Activated CD8-positive, alpha-beta memory T cell treated with anti-CD3 and anti-CD28 coated beads, Interleukin-2, amount 50 U/mL, for 4 hours (primary cell): ENCODE measurements at regions not wholly inside any gene's neighbourhood (a gene's known extent, or its start where the extent isn't known, plus 50 kb on each side); places are given as distances from the start of the nearest gene placed in this dataset.

Experiments used
- DNase-seq: peaks from one replicate; pipeline ENCODE4 v3.0.0-alpha.2; 2020

- no peak for DNase-seq
These were observed 529.4 kb upstream of the CXADR start for GRCh38 chr21:16983420-16983819.

DNA sequence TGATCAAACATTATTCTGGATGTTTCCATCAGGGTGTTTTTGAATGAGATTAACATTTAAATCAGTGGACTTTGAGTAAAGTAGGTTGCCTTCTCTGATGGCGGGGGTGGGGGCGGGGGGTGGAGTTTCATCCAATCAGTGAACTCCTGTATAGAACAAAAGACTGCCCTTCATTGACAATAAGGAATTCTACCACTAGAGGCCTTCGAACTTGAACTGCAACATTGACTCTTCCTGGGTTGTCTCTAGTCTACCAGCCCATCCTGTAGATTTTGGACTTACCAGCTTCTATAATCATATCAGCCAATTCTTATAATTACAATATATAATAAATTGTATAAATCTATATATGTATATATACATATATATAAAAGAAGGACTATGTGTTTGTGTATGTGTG lies 520.4 kb upstream of the CXADR start:
- no peak for DNase-seq

GRCh38 chr21:16993416-16994038 lies 519.3 kb upstream of the CXADR start:
- DNase-seq: no peak

- DNase-seq: no peak
These were observed 510.1 kb upstream of the CXADR start for GRCh38 chr21:17002594-17003257.

- DNase-seq: no peak
These were observed 509.6 kb upstream of the CXADR start for GRCh38 chr21:17003258-17003615.

GRCh38 chr21:17003763-17004373 lies 509.0 kb upstream of the CXADR start:
- DNase-seq: no peak

DNA sequence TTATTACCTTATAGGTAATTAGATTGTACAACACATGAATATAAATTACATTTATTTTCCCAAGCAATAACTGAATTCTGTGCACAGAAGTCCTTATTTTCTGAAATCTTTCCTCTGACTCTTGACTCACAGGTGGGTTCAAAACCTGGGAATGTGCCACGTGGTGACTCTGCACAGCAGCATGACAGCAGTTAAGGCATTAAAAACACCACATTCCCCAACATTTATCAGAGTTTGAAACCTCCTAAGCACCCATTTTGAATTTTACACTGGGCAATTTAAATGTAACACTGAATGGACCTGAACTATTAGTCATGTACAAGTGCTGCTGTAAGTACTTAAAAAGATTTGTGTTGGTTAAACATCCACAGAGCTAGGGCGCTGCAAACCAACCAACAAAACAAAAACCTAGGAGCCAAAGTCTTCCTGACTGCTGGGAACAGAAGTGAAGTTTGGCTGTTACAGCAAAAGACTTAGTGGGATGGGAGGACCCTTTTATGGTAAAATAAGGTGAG lies 480.6 kb upstream of the CXADR start:
- no peak for DNase-seq

GRCh38 chr21:17044696-17045095 lies 468.1 kb upstream of the CXADR start:
- no peak for DNase-seq

GRCh38 chr21:17045214-17045853 lies 467.5 kb upstream of the CXADR start:
- DNase-seq: no peak

GRCh38 chr21:17048974-17049373 lies 463.9 kb upstream of the CXADR start:
- DNase-seq: no peak

GRCh38 chr21:17050156-17050555 lies 462.7 kb upstream of the CXADR start:
- DNase-seq: no peak

DNA sequence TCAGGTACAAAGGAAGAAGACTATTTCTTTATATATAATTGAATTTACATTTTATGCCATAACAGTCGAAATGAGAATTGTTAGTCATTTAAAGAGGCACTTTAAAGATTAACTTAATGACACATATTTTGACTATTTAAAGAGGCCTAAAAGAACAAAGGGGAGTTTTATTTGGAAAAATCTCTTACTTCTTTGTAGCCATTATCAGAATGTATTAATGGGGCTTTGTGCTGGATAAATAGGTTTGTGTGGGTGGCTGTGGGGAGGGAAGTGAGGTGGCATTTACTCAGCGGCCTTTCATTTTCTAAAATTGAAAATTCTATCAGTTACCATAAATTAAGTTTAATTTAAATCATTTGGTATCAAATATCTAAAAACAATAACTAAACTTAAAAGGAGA lies 462.2 kb upstream of the CXADR start:
- no peak for DNase-seq

GRCh38 chr21:17051054-17051453 lies 461.8 kb upstream of the CXADR start:
- no peak for DNase-seq

DNA sequence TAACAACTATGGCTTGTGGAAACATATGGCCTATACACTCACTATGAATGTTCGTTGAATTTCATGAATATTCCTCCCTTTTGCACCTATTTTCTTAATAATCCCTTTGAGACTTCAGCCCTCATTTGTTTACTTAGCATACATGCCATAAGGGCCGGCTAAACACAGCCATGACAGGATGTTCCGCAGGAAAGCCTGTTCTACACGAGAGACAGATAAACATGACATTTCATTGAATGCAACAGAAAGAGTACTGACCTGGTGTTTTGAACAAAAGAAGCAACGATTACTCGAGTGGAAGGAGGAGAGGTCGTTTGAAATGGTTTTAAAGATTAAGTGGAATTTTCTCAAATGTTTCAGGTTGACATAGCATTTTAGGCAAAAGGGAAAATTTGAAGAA lies 459.5 kb upstream of the CXADR start:
- no peak for DNase-seq

DNA sequence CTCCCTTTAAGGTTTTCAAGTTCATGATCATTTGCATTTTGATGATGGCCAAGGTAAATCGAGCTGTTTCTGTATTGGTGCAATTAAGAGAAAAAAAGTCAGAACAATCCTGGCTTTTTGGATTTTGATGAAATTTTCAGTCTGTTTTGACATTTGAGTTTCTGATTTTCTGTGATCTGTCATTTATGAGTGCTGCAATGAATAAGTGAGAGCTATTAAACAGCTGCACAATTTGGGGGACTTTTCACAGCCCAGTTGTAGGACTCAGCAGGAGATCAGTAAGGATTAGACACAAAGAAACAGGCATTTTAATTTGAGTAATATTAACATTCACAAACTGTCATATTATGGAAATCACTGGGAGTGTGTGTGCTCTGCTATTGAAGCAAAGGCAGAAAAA lies 452.9 kb upstream of the CXADR start:
- DNase-seq: no peak

DNA sequence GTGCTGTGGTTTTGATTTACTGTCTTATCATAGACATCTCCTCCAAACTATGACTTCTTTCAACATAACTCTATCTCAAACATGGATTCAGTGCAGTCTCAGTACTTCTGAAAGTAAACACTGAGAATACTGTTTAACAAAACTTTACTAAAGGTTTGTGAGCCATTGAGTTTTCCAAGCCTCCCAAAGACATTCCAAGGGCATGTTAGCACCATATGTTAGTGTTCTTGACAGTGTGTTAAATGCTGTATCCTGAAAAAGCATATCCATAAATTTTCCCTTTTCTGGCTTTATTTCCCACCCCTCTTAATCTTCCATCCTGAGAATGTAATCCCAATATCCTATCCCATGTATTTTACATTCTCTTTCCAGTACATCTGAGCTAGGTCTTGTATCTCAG lies 446.8 kb upstream of the CXADR start:
- DNase-seq: no peak

DNA sequence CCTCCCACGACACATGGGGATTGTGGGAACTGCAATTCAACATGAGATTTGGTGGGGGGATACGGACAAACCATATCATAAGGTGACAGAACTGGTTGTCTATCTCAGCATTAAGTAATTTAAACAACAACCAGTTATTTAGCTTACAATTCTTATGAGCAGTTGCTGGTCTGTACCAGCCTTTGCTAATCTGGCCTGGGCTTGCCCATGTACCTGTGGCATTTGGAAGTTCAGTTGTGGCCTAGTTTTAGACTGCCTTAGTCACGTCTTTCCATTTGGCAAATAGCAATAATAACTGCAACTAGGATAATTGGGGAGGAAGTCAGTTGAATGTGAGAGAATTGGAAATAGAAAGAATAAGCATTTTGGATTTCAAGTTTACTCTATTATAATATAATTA lies 441.8 kb upstream of the CXADR start:
- no peak for DNase-seq

DNA sequence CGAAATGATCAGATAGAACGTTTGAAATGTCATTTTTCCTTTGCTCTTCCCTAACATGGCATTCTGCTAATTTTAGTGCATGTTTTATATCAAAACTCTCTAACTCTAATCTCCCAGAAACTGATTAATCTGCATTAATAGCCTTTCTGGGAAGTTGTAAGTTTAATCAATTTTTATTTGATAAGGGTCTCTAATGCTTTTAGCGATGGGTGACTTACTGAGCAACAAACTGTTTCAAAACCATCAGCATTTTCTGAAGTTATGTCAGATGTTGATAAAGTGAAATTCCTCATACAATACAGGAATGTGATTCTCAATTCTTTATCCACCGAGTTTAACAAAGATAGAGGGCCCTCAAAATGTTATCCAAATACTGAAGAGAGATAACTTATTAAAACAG lies 431.6 kb upstream of the CXADR start:
- no peak for DNase-seq

DNA sequence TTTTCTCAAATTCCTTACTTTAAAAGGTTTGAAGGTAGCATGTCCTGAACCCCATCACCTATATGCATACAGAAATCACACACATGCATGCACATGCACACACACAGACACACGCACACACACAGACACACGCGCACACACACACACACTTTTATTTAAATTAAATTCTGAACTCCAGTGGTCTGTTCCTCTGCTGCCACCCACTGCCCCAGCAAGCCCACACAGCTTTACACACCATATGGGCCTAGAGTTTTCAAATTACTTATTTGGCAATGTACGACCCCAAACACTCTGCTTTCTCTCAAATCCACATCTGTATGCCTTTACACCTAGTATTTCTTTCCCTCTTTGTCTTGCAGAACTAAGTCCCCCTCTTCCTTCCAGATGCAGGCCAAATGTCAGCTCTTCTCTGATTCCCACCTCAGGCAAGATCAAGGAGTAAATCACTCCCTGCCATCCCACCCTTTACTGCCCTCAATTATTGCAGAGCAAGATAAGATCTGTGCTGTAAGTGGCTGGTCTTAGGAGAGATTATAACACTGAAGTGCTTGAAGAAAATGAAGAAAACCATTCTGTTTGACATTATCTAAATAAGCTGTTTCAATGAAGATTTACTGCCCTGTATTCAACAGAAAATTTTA lies 429.9 kb upstream of the CXADR start:
- no peak for DNase-seq

DNA sequence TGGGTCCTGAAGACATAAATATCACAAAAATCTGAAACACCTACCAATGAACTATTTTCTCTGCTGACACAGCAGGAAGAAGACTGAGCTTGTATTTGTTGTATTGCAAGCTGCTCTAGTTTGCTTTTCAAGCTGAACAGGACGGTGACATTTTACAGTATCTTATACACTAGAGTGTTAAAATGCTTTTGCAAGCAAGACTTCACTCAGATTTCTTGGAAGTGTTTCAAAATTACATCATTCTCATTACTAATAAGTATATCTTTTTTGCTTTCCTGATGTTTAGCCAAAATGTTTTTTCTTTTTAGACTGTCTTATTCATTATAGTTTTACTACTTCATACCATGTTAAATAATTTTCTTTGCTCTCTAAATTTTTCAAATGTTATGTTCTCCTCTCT lies 427.1 kb upstream of the CXADR start:
- DNase-seq: no peak

- no peak for DNase-seq
These were observed 424.3 kb upstream of the CXADR start for GRCh38 chr21:17088500-17088899.

DNA sequence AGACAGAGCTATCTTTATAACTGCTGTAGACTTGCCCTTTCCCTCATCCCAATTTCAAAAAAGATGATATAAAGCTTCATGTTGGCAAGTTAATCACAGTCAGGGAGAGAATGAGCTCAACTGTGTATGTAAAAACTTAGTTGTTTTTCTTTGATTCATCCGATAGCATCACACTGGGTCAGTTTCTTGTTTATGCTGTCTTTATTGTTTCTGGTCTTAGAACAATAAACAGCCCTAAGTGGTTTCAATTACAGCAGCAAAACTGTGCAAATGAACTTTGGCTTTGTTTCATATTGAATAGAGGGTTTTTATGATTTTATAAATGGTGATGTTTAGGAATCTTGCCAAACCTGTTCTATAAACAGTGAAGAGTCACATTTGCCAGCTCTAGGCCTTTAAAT lies 423.8 kb upstream of the CXADR start:
- no peak for DNase-seq

GRCh38 chr21:17101696-17102095 lies 411.1 kb upstream of the CXADR start:
- no peak for DNase-seq

DNA sequence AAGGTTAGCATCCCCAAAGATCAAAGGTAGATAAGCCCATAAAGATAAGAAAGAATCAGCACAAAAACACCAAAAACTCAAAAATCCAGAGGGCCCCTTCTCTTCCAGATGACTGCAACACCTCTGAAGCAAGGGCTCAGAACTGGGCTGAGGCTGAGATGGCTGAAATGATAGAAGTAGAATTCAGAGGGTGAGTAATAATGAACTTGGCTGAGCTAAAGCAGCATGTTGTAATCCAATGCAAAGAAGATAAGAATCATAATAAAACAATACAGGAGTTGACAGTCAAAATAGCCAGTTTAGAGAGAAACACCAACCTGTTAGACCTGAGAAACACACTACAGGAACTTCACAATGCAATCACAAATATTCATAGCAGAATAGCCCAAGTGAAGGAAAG lies 406.9 kb upstream of the CXADR start:
- no peak for DNase-seq
